ENCODE measurements at regions not wholly inside any gene's neighbourhood (a gene's known extent, or its start where the extent isn't known, plus 50 kb on each side); places are given as distances from the start of the nearest gene placed in this dataset.

DNA sequence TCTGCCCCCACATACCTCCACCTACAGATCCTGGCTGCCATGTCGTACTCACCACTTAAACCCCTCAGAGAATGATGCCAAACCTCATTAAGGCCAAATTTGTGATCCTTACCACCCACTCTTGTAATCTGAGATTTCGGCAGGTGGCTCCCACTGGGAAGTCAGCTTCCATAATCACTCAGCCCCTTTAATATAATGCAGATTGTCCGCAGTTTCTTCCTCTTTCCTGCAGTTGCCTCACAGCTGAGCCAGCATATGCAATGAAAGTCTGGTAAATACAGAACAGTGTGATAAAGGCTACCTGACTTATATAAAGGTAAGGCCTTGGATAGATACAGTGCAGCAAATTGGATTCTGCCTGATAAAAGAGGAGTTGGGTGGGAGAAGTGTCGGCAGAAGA is 515.2 kb upstream of the TENM4 start:
- WGBS, 2 experiments (ENCODE audit: extremely low coverage in 1 of 2, insufficient coverage in 1 of 2, insufficient read length in 1 of 2, insufficient replicate concordance in 2 of 2, low coverage in 1 of 2, low lambda C conversion rate in 2 of 2, missing lambda C conversion rate in 1 of 2), result 88% methylated on average over 4 of the region's 4 CpGs; no CpG with 5 or more reads in 1 of the 2 experiments
- Histone ChIP-seq H2AK5ac (ENCODE audit: low read depth, low read length) (no peak overlapping the region), H3K27me3 (replicated peaks in 1 of 4; ENCODE audit: control insufficient read depth in 3 of 4, extremely low read depth in 1 of 4, insufficient read depth in 3 of 4, low read length in 3 of 4) (no peaks in the 10 kb centered on the region), H3K79me2 (ENCODE audit: control insufficient read depth in 1 of 2, insufficient read depth in 2 of 2, low read length in 2 of 2) (no peaks in the 10 kb centered on the region), H4K91ac (replicated peaks; ENCODE audit: insufficient read length, low read length) (no peak overlapping the region), H2BK20ac (ENCODE audit: low read length) (no peak overlapping the region), H3K4me2 (ENCODE audit: insufficient read depth in 1 of 2, low read depth in 2 of 2, low read length in 2 of 2) (no peak overlapping the region), H3K23me2 (ENCODE audit: low read depth, low read length) (no peaks in the 10 kb centered on the region), H3K27ac (ENCODE audit: low read depth, low read length) (no peak overlapping the region), H3K9me3 (ENCODE audit: insufficient read depth in 2 of 2, low read depth in 1 of 2, low read length in 1 of 2) (peaks cover 4 to 6% of the 10 kb centered on the region in 2 experiments; a peak in 2 of 4 replicates), H3K36me3 (ENCODE audit: control insufficient read depth in 2 of 4, insufficient read depth in 4 of 4, low read length in 3 of 4) (no peaks in the 10 kb centered on the region), H3K18ac (ENCODE audit: extremely low read depth, low read length) (no peak overlapping the region), H4K5ac (ENCODE audit: insufficient read length, low read depth, low read length) (no peak overlapping the region), H2BK5ac (ENCODE audit: low read depth, low read length) (no peak overlapping the region), H3K56ac (replicated peaks; ENCODE audit: insufficient read length, low read depth, low read length) (no peak overlapping the region), H2AFZ (ENCODE audit: low read length) (no peak overlapping the region), H2BK15ac (ENCODE audit: low read length) (no peak overlapping the region), H3K14ac (ENCODE audit: insufficient read length) (no peak overlapping the region), H2BK12ac (ENCODE audit: low read depth, low read length) (no peak overlapping the region), H4K20me1 (replicated peaks in 1 of 2; ENCODE audit: control insufficient read depth in 1 of 2, insufficient read depth in 2 of 2, low read length in 2 of 2) (no peaks in the 10 kb centered on the region), H3K23ac (ENCODE audit: insufficient read length) (no peak overlapping the region), H3K79me1 (ENCODE audit: low read depth, low read length) (no peaks in the 10 kb centered on the region), H3K4ac (replicated peaks; ENCODE audit: insufficient read length, low read depth, low read length) (no peak overlapping the region), H4K8ac (ENCODE audit: extremely low read depth, insufficient read depth, low read length) (no peak overlapping the region), H3K4me1 (replicated peaks in 1 of 4; ENCODE audit: control insufficient read depth in 3 of 4, insufficient read depth in 4 of 4, low read length in 3 of 4) (no peaks in the 10 kb centered on the region), H3K9ac (replicated peaks in 1 of 4; ENCODE audit: extremely low read depth in 1 of 4, low read depth in 3 of 4, low read length in 3 of 4) (no peak overlapping the region), H2BK120ac (replicated peaks; ENCODE audit: low read depth, low read length) (no peak overlapping the region), H3K4me3 (ENCODE audit: extremely low read depth in 1 of 4, insufficient read depth in 2 of 4, low read depth in 3 of 4, low read length in 4 of 4) (no peak overlapping the region)
- DNase-seq (ENCODE audit: low read depth in 1 of 2, low spot score in 2 of 2), result no peak
- FAIRE-seq, result no peak
- CTCF ChIA-PET (ENCODE audit: partially characterized antibody), result interaction anchor here (1.1 kb wide), 1 partner anchor 200 kb away, joined by 3 read pairs; no protein-coding TSS in a partner anchor
- POLR2A ChIA-PET (ENCODE audit: partially characterized antibody), result no interaction called here
- TF ChIP-seq RAD21 (IDR thresholded peaks at IDR 0.05 in 1 of 2, conservative IDR thresholded peaks at IDR 0.05 in 1 of 2; ENCODE audit: low read depth in 2 of 2, low read length in 2 of 2) (no peak), RFX5 (IDR thresholded peaks at IDR 0.05; ENCODE audit: borderline replicate concordance, low read depth, low read length) (no peak), CBX8 (IDR thresholded peaks at IDR 0.05; ENCODE audit: borderline replicate concordance, low read depth, low read length) (no peak), CHD2 (IDR thresholded peaks at IDR 0.05; ENCODE audit: low read length) (no peak), EGR1 (IDR thresholded peaks at IDR 0.05; ENCODE audit: borderline replicate concordance, low read depth, low read length) (no peak), FOSL1 (IDR thresholded peaks at IDR 0.05; ENCODE audit: insufficient read depth, low read depth, low read length) (no peak)
- TF ChIP-seq, protein P1, sequence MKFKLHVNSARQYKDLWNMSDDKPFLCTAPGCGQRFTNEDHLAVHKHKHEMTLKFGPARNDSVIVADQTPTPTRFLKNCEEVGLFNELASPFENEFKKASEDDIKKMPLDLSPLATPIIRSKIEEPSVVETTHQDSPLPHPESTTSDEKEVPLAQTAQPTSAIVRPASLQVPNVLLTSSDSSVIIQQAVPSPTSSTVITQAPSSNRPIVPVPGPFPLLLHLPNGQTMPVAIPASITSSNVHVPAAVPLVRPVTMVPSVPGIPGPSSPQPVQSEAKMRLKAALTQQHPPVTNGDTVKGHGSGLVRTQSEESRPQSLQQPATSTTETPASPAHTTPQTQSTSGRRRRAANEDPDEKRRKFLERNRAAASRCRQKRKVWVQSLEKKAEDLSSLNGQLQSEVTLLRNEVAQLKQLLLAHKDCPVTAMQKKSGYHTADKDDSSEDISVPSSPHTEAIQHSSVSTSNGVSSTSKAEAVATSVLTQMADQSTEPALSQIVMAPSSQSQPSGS (IDR thresholded peaks at IDR 0.05; ENCODE audit: low read length), result no peak

All from H1 (cell line).